Hematopoietic multipotent progenitor cell treated with erythropoietin and hydrocortisone succinate and interleukin-3 and kit ligand, for 8 days (in vitro differentiated cells): ENCODE measurements at regions not wholly inside any gene's neighbourhood (a gene's known extent, or its start where the extent isn't known, plus 50 kb on each side); places are given as distances from the start of the nearest gene placed in this dataset.
A peak's percentile ranks its signal among the peaks of the same experiment; 100 is the strongest.

Experiments used
- DNase-seq: peaks from one replicate; pipeline ENCODE4 v3.0.0-alpha.2; 2015

- DNase-seq, result no peak
These were observed 122.2 kb downstream of the NAV1 start for GRCh38 chr1:201660931-201661822.

- no peak for DNase-seq
These were observed 123.0 kb downstream of the NAV1 start for GRCh38 chr1:201661823-201662359.

- no peak for DNase-seq
These were observed 123.7 kb downstream of the NAV1 start for GRCh38 chr1:201662646-201663045.

- no peak for DNase-seq
These were observed 124.7 kb downstream of the NAV1 start for GRCh38 chr1:201663491-201664113.

- DNase-seq, result no peak
These were observed 126.1 kb downstream of the NAV1 start for GRCh38 chr1:201665036-201665435.

- no peak for DNase-seq
These were observed 127.2 kb downstream of the NAV1 start for GRCh38 chr1:201666102-201666501.

GRCh38 chr1:201666645-201667044 is 127.7 kb downstream of the NAV1 start:
- DNase-seq, result no peak

- DNase-seq, result no peak
These were observed 128.6 kb downstream of the NAV1 start for GRCh38 chr1:201667479-201667878.

- DNase-seq, result no peak
These were observed 131.6 kb downstream of the NAV1 start for GRCh38 chr1:201670517-201670916.

GRCh38 chr1:201672685-201673084 is 133.8 kb downstream of the NAV1 start:
- DNase-seq, result no peak

- no peak for DNase-seq
These were observed 134.2 kb downstream of the NAV1 start for GRCh38 chr1:201673093-201673492.

GRCh38 chr1:201673915-201674314 is 135.0 kb downstream of the NAV1 start:
- DNase-seq, result no peak

- peak; percentile 45 for DNase-seq
These were observed 136.2 kb downstream of the NAV1 start for GRCh38 chr1:201675143-201675542.

- no peak for DNase-seq
These were observed 137.3 kb downstream of the NAV1 start for GRCh38 chr1:201676197-201676596.

- DNase-seq, result no peak
These were observed 137.7 kb downstream of the NAV1 start for GRCh38 chr1:201676641-201677040.

GRCh38 chr1:201678264-201679101 is 139.6 kb downstream of the NAV1 start:
- no peak for DNase-seq

- no peak for DNase-seq
These were observed 142.4 kb downstream of the NAV1 start for GRCh38 chr1:201681375-201681774.

GRCh38 chr1:201682964-201683363 is 144.0 kb downstream of the NAV1 start:
- DNase-seq, result no peak

- DNase-seq, result no peak
These were observed 144.5 kb downstream of the NAV1 start for GRCh38 chr1:201683397-201683796.

GRCh38 chr1:201685485-201685884 is 143.5 kb upstream of the IPO9 start:
- DNase-seq, result no peak

GRCh38 chr1:201686714-201687455 is 142.1 kb upstream of the IPO9 start:
- no peak for DNase-seq

GRCh38 chr1:201688514-201688913 is 140.4 kb upstream of the IPO9 start:
- DNase-seq, result no peak
